K562 (cell line): ENCODE measurements at regions not wholly inside any gene's neighbourhood (a gene's known extent, or its start where the extent isn't known, plus 50 kb on each side); places are given as distances from the start of the nearest gene placed in this dataset.

Experiments used
- ATAC-seq: fragments of 200-7000 bp; cut with Tn5 transposase; 3 replicates; pipeline ENCODE4 v1.9.1; 2020; ENCODE audit warnings: moderate library complexity
- BruUV-seq: library from RNA; stranded (reverse); fragments of 400-500 nt; replicated peaks from 2 replicates; lab custom pipeline; 2021; lab: Mats Ljungman, UMichigan
- CTCF ChIA-PET: fragments of 300-600 bp; formaldehyde crosslinking; extraction: SDS; loops from one replicate; lab custom pipeline; 2021; ENCODE audit warnings: low intra/inter-chr PET ratio; lab: Yijun Ruan, JAX
- POLR2A ChIA-PET: fragments of 300-600, 350-650 bp; sonication (Branson Sonifier 250); formaldehyde crosslinking; extraction: SDS; loops from one replicate; lab custom pipeline; 2021; ENCODE audit warnings: antibody characterized with exemption, inconsistent platforms; lab: Yijun Ruan, JAX
- DNase-seq, 4 experiments: peaks; one replicate each; pipeline versions ENCODE4 v3.0.0 to v3.0.0-alpha.2; 2011 to 2018; ENCODE audit warnings: low spot score in 3 of 4, mixed read lengths in 3 of 4; ENCODE audit errors: extremely low read depth in 1 of 4
- FAIRE-seq: peaks from 2 replicates; lab custom pipeline; 2011; peaks lifted over from hg19 to GRCh38; lab: Jason Lieb, UNC
- H2AFZ ChIP-seq: 2 replicates; pipeline ENCODE4 v1.6.0; 2011; ENCODE audit warnings: low read depth, low read length, control low read depth, inconsistent platforms
- H3K27ac ChIP-seq: fragments of 200-600 bp; 3 replicates; pipeline ENCODE4 v1.8.0; 2011; ENCODE audit warnings: low read depth, mild to moderate bottlenecking, control low read depth, inconsistent platforms, low read length, moderate library complexity, mixed read lengths; ENCODE audit errors: extremely low read depth
- H3K27me3 ChIP-seq, 2 experiments: fragments of 300-600 bp in 1 of 2; 2 replicates in 1 of 2; 3 replicates in 1 of 2; pipeline versions ENCODE4 v1.6.0 to v1.8.0; 2011; ENCODE audit warnings: inconsistent platforms in 2 of 2, low read length in 2 of 2, mild to moderate bottlenecking in 1 of 2, mixed read lengths in 1 of 2, moderate library complexity in 1 of 2; ENCODE audit not compliant: control insufficient read depth in 2 of 2, insufficient read depth in 2 of 2
- H3K36me3 ChIP-seq: fragments of 300-600 bp; 3 replicates; pipeline ENCODE4 v1.8.0; 2011; ENCODE audit warnings: mild to moderate bottlenecking, low read length, inconsistent platforms; ENCODE audit not compliant: control insufficient read depth, insufficient read depth
- H3K4me1 ChIP-seq, 2 experiments: fragments of 200-600 bp in 1 of 2; replicated peaks in 1 of 2; 2 replicates in 1 of 2; 3 replicates in 1 of 2; pipeline versions ENCODE4 v1.5.1 to v1.8.0; 2011; ENCODE audit warnings: inconsistent platforms in 2 of 2, low read length in 2 of 2, mild to moderate bottlenecking in 1 of 2, mixed read lengths in 1 of 2, moderate library complexity in 1 of 2; ENCODE audit not compliant: control insufficient read depth in 2 of 2, insufficient read depth in 2 of 2
- H3K4me2 ChIP-seq: 2 replicates; pipeline ENCODE4 v1.6.1; 2011; ENCODE audit warnings: low read length, control low read depth, inconsistent platforms, mixed read lengths; ENCODE audit not compliant: insufficient read depth
- H3K4me3 ChIP-seq: fragments of 200-600 bp; sonication (generic), shearing (Covaris generic); 2 replicates; pipeline ENCODE4 v1.5.1; 2016; ENCODE audit warnings: control low read depth, inconsistent platforms
- H3K79me2 ChIP-seq: fragments of 200-600 bp; 3 replicates; pipeline ENCODE4 v1.8.0; 2011; ENCODE audit warnings: low read length, inconsistent platforms; ENCODE audit not compliant: control insufficient read depth, insufficient read depth
- H3K9ac ChIP-seq, 2 experiments: 2 replicates each; pipeline versions ENCODE4 v1.6.0 to v1.6.1; 2011; ENCODE audit warnings: low read depth in 2 of 2, low read length in 2 of 2, control low read depth in 1 of 2, inconsistent platforms in 1 of 2, mild to moderate bottlenecking in 1 of 2, mixed read lengths in 1 of 2; ENCODE audit not compliant: insufficient read depth in 1 of 2
- H3K9me1 ChIP-seq: one replicate; pipeline ENCODE4 v1.6.0; 2011; ENCODE audit warnings: inconsistent platforms, mild to moderate bottlenecking, low read length, moderate library complexity; ENCODE audit not compliant: control insufficient read depth, insufficient read depth
- H3K9me3 ChIP-seq: replicated peaks from 2 replicates; pipeline ENCODE4 v1.5.1; 2011; ENCODE audit warnings: low read depth, low read length, inconsistent platforms; ENCODE audit not compliant: control insufficient read depth, insufficient read depth
- H4K20me1 ChIP-seq: replicated peaks from 2 replicates; pipeline ENCODE4 v1.6.1; 2011; ENCODE audit warnings: low read length, inconsistent platforms, mixed read lengths; ENCODE audit not compliant: control insufficient read depth, insufficient read depth
- CAMTA2 ChIP-seq: fragments of 250-450 bp; sonication (Bioruptor Pico); conservative IDR thresholded peaks from 2 replicates; pipeline ENCODE4 v1.5.1; 2022
- CBX2 ChIP-seq: fragments of 200-600 bp; sonication (generic); IDR thresholded peaks from one replicate; pipeline ENCODE4 v1.6.1; 2012; ENCODE audit warnings: mild to moderate bottlenecking, low read length, inconsistent platforms; ENCODE audit not compliant: insufficient read depth, poor library complexity, severe bottlenecking
- CHD2 ChIP-seq: IDR thresholded peaks from 2 replicates; pipeline ENCODE4 v1.6.1; 2011; ENCODE audit warnings: low read depth, low read length
- ELF1 ChIP-seq: fragments of 200-800 bp; sonication (Bioruptor generic); IDR thresholded peaks from 2 replicates; pipeline ENCODE4 v1.6.1; 2016; ENCODE audit warnings: missing genetic modification characterization, missing compliant biosample characterization
- MECOM ChIP-seq: fragments of 250-450 bp; sonication (Bioruptor Pico); IDR thresholded peaks from 2 replicates; pipeline ENCODE4 v1.8.0; 2022; ENCODE audit warnings: inconsistent platforms
- PURB ChIP-seq: sonication (generic); formaldehyde crosslinking; IDR thresholded peaks from 2 replicates; pipeline ENCODE4 v1.9.0; 2021; ENCODE audit warnings: low read depth, mild to moderate bottlenecking, missing genetic modification reagents
- ZNF407 ChIP-seq: fragments of 450-650 bp; IDR thresholded peaks from 2 replicates; pipeline ENCODE4 v1.6.1; 2016; ENCODE audit warnings: low read depth
- ZNF512 ChIP-seq: IDR thresholded peaks from 2 replicates; pipeline ENCODE4 v1.6.1; 2016; ENCODE audit warnings: missing genetic modification characterization, missing compliant biosample characterization
- ZNF778 ChIP-seq: fragments of 450-650 bp; formaldehyde crosslinking; IDR thresholded peaks from 2 replicates; pipeline ENCODE4 v1.4.0; 2020; ENCODE audit warnings: mild to moderate bottlenecking, moderate library complexity
- WGBS: fragments of 100-300 bp; shearing (Covaris generic); methylation state at CpG from one replicate; pipeline ENCODE4 v1.1.6; 2016; ENCODE audit warnings: low coverage, mixed read lengths; ENCODE audit not compliant: insufficient coverage; ENCODE audit errors: missing lambda C conversion rate; 5-methylcytosine and 5-hydroxymethylcytosine counted together
- in situ Hi-C: fragments of 300-500 bp; cut with MboI; formaldehyde crosslinking; loops from 4 replicates; pipeline ENCODE4 v1.15.0; 2018; ENCODE audit warnings: inconsistent platforms, mixed read lengths
- intact Hi-C: fragments of 100-400 bp; cut with micrococcal nuclease; formaldehyde crosslinking; loops from 2 replicates; pipeline ENCODE4 v1.14.2; 2022

DNA sequence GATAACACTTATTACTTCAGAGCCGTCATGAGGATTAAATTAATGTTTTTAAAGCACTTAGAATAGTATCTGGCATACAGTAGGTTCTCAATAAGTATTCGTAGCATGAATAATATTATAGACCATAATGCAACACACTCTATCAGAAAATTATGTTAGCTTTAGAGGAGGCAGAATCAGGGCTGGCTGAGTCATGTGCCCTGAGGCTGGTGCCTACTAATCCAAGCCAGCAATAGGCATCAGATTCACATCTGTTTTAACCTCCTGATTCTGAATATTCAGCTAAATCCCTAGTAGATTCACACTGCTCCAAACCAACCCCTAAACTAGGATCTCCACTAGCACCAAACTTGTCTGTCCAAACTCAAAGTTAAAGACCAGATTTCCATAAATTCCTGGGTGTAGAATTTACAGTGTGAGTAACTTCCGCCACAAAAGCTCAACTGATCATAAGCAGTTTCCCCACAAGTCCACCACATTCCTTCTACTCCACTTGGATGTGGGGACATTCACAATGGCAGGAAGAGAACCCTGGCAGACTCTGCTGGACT lies 170.0 kb upstream of the DAPK1 start:
- DNase-seq (no peak), FAIRE-seq (no peak), ATAC-seq (no peak)
- Histone ChIP-seq H3K9me1 (no peaks in the 10 kb centered on the region), H3K79me2 (no peaks in the 10 kb centered on the region), H3K9me3 (no peaks in the 10 kb centered on the region; the same call in 1 of the 2 replicates), H3K36me3 (no peaks in the 10 kb centered on the region), H3K27me3 (peaks cover 0 to 7% of the 10 kb centered on the region in 2 experiments; a peak in 2 of 5 replicates), H3K4me1 (no peaks in the 10 kb centered on the region), H3K9ac (no peak overlapping the region), H3K4me2 (no peak overlapping the region), H2AFZ (no peak overlapping the region), H4K20me1 (no peaks in the 10 kb centered on the region), H3K4me3 (no peak overlapping the region), H3K27ac (no peak overlapping the region)
- intact Hi-C loops (loop anchor here (5.0 kb wide), 1 partner anchor 915 kb away; no protein-coding TSS in a partner anchor), in situ Hi-C loops (loop anchor here (10.0 to 25.0 kb wide), 2 partner anchors 485 to 843 kb away; no protein-coding TSS in a partner anchor)
- 0% methylated on average over 3 of the region's 3 CpGs for WGBS
- BruUV-seq = no TSS peak
- CTCF ChIA-PET = no interaction called here
- POLR2A ChIA-PET = interaction anchor here (1.2 kb wide), 1 partner anchor 16 kb away, joined by 4 read pairs; no protein-coding TSS in a partner anchor
- TF ChIP-seq ZNF512 (tag) (no peak), ZNF778 (CRISPR knock-in tag) (no peak), PURB (no peak), CBX2 (no peak), CAMTA2 (CRISPR knock-in tag) (no peak), ELF1 (tag) (no peak), ZNF407 (no peak), CHD2 (no peak), MECOM (CRISPR knock-in tag) (no peak)
